ENCODE measurements at regions not wholly inside any gene's neighbourhood (a gene's known extent, or its start where the extent isn't known, plus 50 kb on each side); places are given as distances from the start of the nearest gene placed in this dataset.

GRCh38 chr1:186557147-186557777, 96.3 kb upstream of the PDC start:
- TF ChIP-seq CTCF (IDR thresholded peaks at IDR 0.05) (no peak), POLR2AphosphoS5 (IDR thresholded peaks at IDR 0.05; ENCODE audit: low read depth, low read length) (no peak), REST (IDR thresholded peaks at IDR 0.05; ENCODE audit: insufficient read depth in 1 of 2, low read depth in 2 of 2, low read length in 1 of 2) (no peak), SIN3A (IDR thresholded peaks at IDR 0.05; ENCODE audit: borderline replicate concordance, insufficient read depth, low read depth, low read length) (no peak)
